ENCODE measurements at regions not wholly inside any gene's neighbourhood (a gene's known extent, or its start where the extent isn't known, plus 50 kb on each side); places are given as distances from the start of the nearest gene placed in this dataset.

DNA sequence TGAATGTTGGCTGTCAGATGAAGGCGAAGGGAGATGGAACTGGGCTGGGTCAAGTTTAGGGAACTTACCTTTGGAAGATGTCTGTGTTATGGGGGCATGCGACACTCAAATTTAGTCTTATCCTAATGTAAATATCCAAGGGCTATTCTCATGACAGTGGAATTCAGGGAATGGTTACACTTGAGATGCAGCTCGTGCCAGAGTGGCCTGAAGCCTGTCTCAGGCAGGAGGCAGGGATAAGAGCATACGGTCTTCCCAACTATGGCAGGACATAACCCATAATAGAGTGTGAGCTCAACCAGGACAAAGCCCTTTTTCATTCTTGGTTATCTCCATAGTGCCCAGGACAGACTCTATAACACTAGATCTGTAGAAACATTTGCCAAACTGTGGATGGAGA lies 393.3 kb upstream of the CDH11 start:
- no peak overlapping the region for H2BK120ac ChIP-seq (replicated peaks; ENCODE audit: low read depth, low read length)
- no peak overlapping the region for H4K5ac ChIP-seq (ENCODE audit: insufficient read length, low read depth, low read length)
- no peak for DNase-seq (ENCODE audit: low read depth in 1 of 2, low spot score in 2 of 2)
- no peak overlapping the region for H3K18ac ChIP-seq (ENCODE audit: extremely low read depth, low read length)
- H3K4ac ChIP-seq (replicated peaks; ENCODE audit: insufficient read length, low read depth, low read length), result no peak overlapping the region
- H4K20me1 ChIP-seq (replicated peaks in 1 of 2; ENCODE audit: control insufficient read depth in 1 of 2, insufficient read depth in 2 of 2, low read length in 2 of 2), result no peaks in the 10 kb centered on the region
- no peak overlapping the region for H3K4me2 ChIP-seq (ENCODE audit: insufficient read depth in 1 of 2, low read depth in 2 of 2, low read length in 2 of 2)
- H3K23ac ChIP-seq (ENCODE audit: insufficient read length), result no peak overlapping the region
- no peak overlapping the region for H3K56ac ChIP-seq (replicated peaks; ENCODE audit: insufficient read length, low read depth, low read length)
- peaks cover 0 to 6% (median 4%) of the 10 kb centered on the region in 4 experiments; a peak in 4 of 7 replicates for H3K4me1 ChIP-seq (replicated peaks in 1 of 4; ENCODE audit: control insufficient read depth in 3 of 4, insufficient read depth in 4 of 4, low read length in 3 of 4)
- H3K79me1 ChIP-seq (ENCODE audit: low read depth, low read length), result no peaks in the 10 kb centered on the region
- H3K14ac ChIP-seq (ENCODE audit: insufficient read length), result no peak overlapping the region
- H3K9ac ChIP-seq (replicated peaks in 1 of 4; ENCODE audit: extremely low read depth in 1 of 4, low read depth in 3 of 4, low read length in 3 of 4), result no peak overlapping the region
- H3K4me3 ChIP-seq (ENCODE audit: extremely low read depth in 1 of 4, insufficient read depth in 2 of 4, low read depth in 3 of 4, low read length in 4 of 4), result no peak overlapping the region
- POLR2A ChIA-PET (ENCODE audit: partially characterized antibody), result no interaction called here
- no peaks in the 10 kb centered on the region for H3K36me3 ChIP-seq (ENCODE audit: control insufficient read depth in 2 of 4, insufficient read depth in 4 of 4, low read length in 3 of 4)
- CTCF ChIA-PET (ENCODE audit: partially characterized antibody), result no interaction called here
- H2AFZ ChIP-seq (ENCODE audit: low read length), result no peak overlapping the region
- H3K27me3 ChIP-seq (replicated peaks in 1 of 4; ENCODE audit: control insufficient read depth in 3 of 4, extremely low read depth in 1 of 4, insufficient read depth in 3 of 4, low read length in 3 of 4), result no peaks in the 10 kb centered on the region; a peak in 1 of 7 replicates
- FAIRE-seq, result no peak
- H3K27ac ChIP-seq (ENCODE audit: low read depth, low read length), result no peak overlapping the region
- no peak overlapping the region for H2AK5ac ChIP-seq (ENCODE audit: low read depth, low read length)
- TF ChIP-seq EP300 (IDR thresholded peaks at IDR 0.05; ENCODE audit: borderline replicate concordance in 1 of 2, low read depth in 2 of 2, low read length in 2 of 2) (no peak), TAF7 (optimal IDR thresholded peaks at IDR 0.05; ENCODE audit: borderline replicate concordance, low read depth, low read length) (no peak), GABPA (IDR thresholded peaks at IDR 0.05; ENCODE audit: borderline replicate concordance, insufficient read depth, low read length) (no peak), SAP30 (IDR thresholded peaks at IDR 0.05; ENCODE audit: insufficient read depth, insufficient replicate concordance, low read length) (no peak), FOSL1 (IDR thresholded peaks at IDR 0.05; ENCODE audit: insufficient read depth, low read depth, low read length) (no peak), JUND (IDR thresholded peaks at IDR 0.05; ENCODE audit: low read length) (no peak), RNF2 (IDR thresholded peaks at IDR 0.05; ENCODE audit: borderline replicate concordance, low read depth, low read length, missing control alignments, poor library complexity, severe bottlenecking) (no peak), TAF1 (IDR thresholded peaks at IDR 0.05; ENCODE audit: low read depth, low read length) (no peak), CHD1 (IDR thresholded peaks at IDR 0.05; ENCODE audit: low read depth, low read length) (no peak), NRF1 (IDR thresholded peaks at IDR 0.05; ENCODE audit: low read depth, low read length) (no peak), KDM4A (IDR thresholded peaks at IDR 0.05; ENCODE audit: low read depth, low read length, severe bottlenecking) (no peak)
- H2BK15ac ChIP-seq (ENCODE audit: low read length), result no peak overlapping the region
- H2BK12ac ChIP-seq (ENCODE audit: low read depth, low read length), result no peak overlapping the region
- no peaks in the 10 kb centered on the region for H3K79me2 ChIP-seq (ENCODE audit: control insufficient read depth in 1 of 2, insufficient read depth in 2 of 2, low read length in 2 of 2)
- WGBS, 2 experiments (ENCODE audit: extremely low coverage in 1 of 2, insufficient coverage in 1 of 2, insufficient read length in 1 of 2, insufficient replicate concordance in 2 of 2, low coverage in 1 of 2, low lambda C conversion rate in 2 of 2, missing lambda C conversion rate in 1 of 2), result 86% methylated on average over 4 of the region's 4 CpGs; no CpG with 5 or more reads in 1 of the 2 experiments
- no peaks in the 10 kb centered on the region for H3K23me2 ChIP-seq (ENCODE audit: low read depth, low read length)
- no peak overlapping the region for H4K91ac ChIP-seq (replicated peaks; ENCODE audit: insufficient read length, low read length)
- no peak overlapping the region for H2BK5ac ChIP-seq (ENCODE audit: low read depth, low read length)
- H2BK20ac ChIP-seq (ENCODE audit: low read length), result no peak overlapping the region
- no peak overlapping the region for H4K8ac ChIP-seq (ENCODE audit: extremely low read depth, insufficient read depth, low read length)
- H3K9me3 ChIP-seq (ENCODE audit: insufficient read depth in 2 of 2, low read depth in 1 of 2, low read length in 1 of 2), result no peaks in the 10 kb centered on the region

All from H1 (cell line).